GM12892 (cell line): ENCODE measurements at regions not wholly inside any gene's neighbourhood (a gene's known extent, or its start where the extent isn't known, plus 50 kb on each side); places are given as distances from the start of the nearest gene placed in this dataset.

Experiments used
- POLR2A ChIP-seq: IDR thresholded peaks from 2 replicates; pipeline ENCODE4 v1.6.1; 2011; ENCODE audit warnings: low read depth, low read length, control low read depth
- POLR2AphosphoS5 ChIP-seq: IDR thresholded peaks from 2 replicates; pipeline ENCODE4 v1.6.1; 2011; ENCODE audit warnings: low read depth, low read length, control low read depth
- TAF1 ChIP-seq: IDR thresholded peaks from 2 replicates; pipeline ENCODE4 v1.6.1; 2011; ENCODE audit warnings: low read depth, mild to moderate bottlenecking, control low read depth, low read length, borderline replicate concordance

DNA sequence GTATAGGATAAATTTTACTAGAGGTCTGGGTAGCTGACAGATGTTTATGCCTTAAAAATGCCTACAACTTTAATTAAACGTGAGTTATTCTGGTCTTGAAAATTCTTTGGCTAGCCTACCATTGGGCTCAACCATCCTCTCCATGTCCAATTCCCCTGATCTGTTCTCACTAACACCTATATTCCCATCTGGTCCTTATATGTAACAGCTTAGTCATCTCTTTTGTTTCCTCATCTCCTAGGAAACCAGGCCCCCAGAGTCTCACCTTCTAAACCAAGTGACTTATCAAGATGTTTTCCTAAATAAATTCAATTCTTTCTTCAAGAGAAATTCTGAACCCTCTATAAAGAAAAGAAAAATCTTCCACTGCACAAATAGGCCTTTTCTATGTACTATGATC, 148.5 kb downstream of the TTC32 start:
- TF ChIP-seq POLR2A (no peak), POLR2AphosphoS5 (no peak), TAF1 (no peak)
